LNCaP clone FGC (cell line): ENCODE measurements at regions not wholly inside any gene's neighbourhood (a gene's known extent, or its start where the extent isn't known, plus 50 kb on each side); places are given as distances from the start of the nearest gene placed in this dataset.

Source experiments
- DNase-seq: peaks from one replicate; pipeline ENCODE4 v3.0.0-alpha.2; 2011; ENCODE audit warnings: low read depth
- H3K4me3 ChIP-seq: 2 replicates; pipeline ENCODE4 v1.5.1; 2011; ENCODE audit warnings: mild to moderate bottlenecking, low read depth, low read length, control low read depth
- TF ChIP-seq, protein P1 (sequence below): IDR thresholded peaks from 2 replicates; pipeline ENCODE4 v1.5.1; 2012; ENCODE audit warnings: mild to moderate bottlenecking; ENCODE audit not compliant: control insufficient read depth, insufficient read depth; ENCODE audit errors: extremely low read depth

DNA sequence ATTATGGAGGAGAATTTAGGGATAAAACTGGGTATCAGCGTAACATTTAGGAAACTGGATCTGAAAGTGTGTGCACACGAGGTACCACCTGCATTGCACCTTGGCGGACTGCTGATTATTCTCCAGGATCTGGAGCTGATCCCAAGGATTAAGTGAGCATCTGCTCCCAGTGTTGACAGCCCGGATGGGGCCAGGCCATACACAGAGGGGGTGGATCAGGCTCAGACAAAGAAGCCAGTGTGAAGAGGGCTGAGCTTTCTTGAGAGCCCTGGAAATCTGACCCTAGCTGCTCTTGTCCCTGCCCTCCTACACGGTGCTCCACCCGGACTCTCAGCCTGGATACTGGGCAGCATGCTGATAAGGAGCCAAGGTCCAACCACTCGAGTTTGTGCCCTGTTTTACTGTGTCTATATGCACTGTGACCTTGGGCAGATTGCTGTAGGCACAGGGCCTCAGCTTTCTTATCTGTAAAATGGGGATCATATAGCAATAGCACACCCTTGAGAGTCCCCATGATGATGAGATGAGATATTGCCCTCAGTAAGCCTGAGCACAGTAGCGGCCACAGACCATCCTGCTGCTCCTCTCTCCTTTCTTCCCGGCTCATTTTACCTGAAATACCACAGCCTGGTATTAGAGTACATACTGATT is 396.8 kb upstream of the CELF4 start:
- H3K4me3 ChIP-seq = no peak overlapping the region
- DNase-seq = no peak
- TF ChIP-seq, protein P1, sequence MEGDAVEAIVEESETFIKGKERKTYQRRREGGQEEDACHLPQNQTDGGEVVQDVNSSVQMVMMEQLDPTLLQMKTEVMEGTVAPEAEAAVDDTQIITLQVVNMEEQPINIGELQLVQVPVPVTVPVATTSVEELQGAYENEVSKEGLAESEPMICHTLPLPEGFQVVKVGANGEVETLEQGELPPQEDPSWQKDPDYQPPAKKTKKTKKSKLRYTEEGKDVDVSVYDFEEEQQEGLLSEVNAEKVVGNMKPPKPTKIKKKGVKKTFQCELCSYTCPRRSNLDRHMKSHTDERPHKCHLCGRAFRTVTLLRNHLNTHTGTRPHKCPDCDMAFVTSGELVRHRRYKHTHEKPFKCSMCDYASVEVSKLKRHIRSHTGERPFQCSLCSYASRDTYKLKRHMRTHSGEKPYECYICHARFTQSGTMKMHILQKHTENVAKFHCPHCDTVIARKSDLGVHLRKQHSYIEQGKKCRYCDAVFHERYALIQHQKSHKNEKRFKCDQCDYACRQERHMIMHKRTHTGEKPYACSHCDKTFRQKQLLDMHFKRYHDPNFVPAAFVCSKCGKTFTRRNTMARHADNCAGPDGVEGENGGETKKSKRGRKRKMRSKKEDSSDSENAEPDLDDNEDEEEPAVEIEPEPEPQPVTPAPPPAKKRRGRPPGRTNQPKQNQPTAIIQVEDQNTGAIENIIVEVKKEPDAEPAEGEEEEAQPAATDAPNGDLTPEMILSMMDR = no peak

DNA sequence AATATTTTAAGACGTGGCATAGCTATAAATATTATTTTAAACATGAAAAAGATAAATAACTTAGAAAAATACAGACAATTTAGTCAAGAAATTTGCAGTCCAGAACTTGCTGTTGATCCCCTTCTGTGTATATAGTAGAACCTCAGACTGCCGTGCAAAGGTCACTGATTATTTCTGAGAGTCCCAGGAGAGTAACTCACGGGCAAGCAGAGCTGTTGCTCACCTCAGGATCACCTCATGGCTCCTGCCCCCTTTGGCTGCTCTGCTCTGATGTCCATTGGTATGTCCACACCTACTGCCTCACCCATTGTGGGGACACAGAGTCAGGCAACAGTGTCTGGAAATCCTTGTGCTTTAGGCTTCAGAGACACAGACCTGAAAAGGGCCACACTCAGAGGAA is 392.9 kb upstream of the CELF4 start:
- no peak overlapping the region for H3K4me3 ChIP-seq
- TF ChIP-seq, protein P1 = no peak
- DNase-seq = no peak

DNA sequence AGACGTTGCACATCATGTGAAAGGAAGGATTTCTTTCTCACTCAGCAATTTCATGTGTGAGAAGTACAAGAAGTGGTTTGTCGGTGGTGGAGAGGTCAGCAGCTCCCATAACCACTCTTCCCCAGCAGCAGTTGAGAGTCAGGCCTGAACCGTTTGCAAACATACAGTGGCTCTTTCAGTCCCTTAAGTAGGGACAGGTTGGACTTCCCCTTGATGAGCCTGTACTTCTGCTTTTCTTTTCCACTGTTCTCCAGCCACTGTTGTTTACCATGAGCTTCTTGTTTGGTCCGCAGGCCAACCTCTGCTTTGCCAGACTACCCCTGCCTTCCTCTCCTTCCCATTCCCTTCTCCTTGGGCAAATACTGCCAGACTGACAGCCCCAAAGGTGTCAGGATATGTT is 391.3 kb upstream of the CELF4 start:
- TF ChIP-seq, protein P1 = no peak
- DNase-seq = no peak
- H3K4me3 ChIP-seq = no peak overlapping the region

DNA sequence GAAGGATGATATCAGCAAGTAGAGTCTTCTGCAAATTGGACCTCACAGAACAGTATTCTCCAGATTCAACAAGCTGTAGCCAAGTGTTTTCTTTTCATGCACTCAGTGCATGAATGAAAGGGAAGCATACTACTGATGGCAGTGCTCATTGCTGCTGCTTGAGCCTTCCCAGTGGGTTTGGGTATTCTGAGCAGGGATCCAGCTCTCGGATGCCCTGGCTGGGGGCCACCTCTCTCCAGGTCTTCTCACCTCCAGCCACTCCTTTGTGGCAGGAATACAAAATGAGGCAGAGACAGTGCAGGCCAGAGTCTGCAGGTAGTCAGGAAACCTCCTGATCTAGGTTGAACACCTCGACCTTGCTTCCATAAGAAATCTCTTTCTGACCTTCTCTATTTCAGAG is 390.4 kb upstream of the CELF4 start:
- no peak for DNase-seq
- no peak overlapping the region for H3K4me3 ChIP-seq
- TF ChIP-seq, protein P1 = no peak

DNA sequence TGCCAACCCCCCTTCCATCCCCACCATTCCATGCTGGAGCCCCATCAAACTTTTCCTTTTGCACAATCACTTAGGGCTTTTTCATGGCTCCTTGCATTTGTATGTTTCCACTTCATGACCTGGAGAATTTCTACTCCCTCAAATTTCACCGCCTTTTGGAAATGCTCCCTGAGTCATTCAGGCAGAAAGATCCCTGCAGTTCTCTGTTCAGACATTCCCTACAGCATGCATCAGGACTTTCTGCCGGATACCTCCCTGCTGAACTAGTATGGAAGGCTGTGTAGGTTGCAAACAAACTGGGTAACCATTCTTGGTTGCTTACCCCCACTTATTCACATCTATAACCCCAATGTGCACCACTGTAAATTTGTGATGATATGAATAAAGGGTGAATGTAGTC is 389.6 kb upstream of the CELF4 start:
- TF ChIP-seq, protein P1 = no peak
- H3K4me3 ChIP-seq = no peak overlapping the region

DNA sequence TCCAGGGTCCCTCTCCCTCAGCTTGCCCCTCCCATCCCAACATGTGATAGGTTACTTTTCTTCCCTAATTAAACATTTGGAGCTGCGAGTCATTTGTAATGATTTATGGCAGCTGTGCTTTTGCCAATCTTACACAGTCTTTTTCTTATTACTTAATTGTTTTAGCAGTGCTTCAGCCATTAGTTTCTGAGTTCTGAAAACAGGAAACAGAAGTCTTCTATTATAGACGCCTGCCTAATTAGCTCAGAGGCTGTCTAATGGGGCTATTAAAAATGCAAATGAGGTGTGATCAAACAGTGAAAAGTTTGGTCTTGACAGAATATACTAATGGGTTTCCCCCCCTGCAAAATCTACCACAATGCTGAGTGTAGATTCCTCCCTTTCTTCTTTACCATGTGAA is 388.3 kb upstream of the CELF4 start:
- H3K4me3 ChIP-seq = no peak overlapping the region
- TF ChIP-seq, protein P1 = no peak
- no peak for DNase-seq

More for the DNA sequence above, 389.6 kb upstream of the CELF4 start:
- DNase-seq = no peak

DNA sequence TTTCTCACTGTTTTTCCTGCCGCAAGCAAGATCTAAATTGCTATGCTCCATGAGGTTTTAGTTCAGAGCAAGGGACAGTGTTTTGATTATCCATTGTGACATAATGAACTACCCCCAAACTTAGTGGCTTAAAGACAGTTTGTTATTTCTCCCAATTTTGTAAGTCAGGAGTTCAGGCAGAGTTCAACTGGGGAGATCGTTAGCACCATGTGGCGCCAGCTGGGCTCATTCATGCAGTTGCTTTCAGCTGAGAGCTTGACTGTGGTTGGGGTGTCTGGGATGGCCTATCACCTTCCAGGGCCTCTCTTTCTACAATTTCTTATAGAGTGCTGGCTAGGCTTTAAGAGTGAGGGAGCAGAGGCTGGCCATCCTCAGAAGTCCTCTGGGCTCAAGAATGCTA is 382.9 kb upstream of the CELF4 start:
- TF ChIP-seq, protein P1 = no peak
- no peak overlapping the region for H3K4me3 ChIP-seq
- no peak for DNase-seq
